Tibial nerve (tissue), 4 donors: ENCODE measurements at regions not wholly inside any gene's neighbourhood (a gene's known extent, or its start where the extent isn't known, plus 50 kb on each side); places are given as distances from the start of the nearest gene placed in this dataset.

Experiments used
- DNase-seq, 2 donors: peaks; one replicate each; pipeline ENCODE4 v3.0.0-alpha.2; 2019; ENCODE audit warnings: low spot score in 2 of 2
- H3K27ac ChIP-seq, 4 donors: fragments of 200-600 bp; sonication (generic) in 3 of 4; one replicate each; pipeline ENCODE4 v1.5.1; 2017 to 2019; ENCODE audit warnings: mild to moderate bottlenecking in 1 of 4
- H3K27me3 ChIP-seq, 2 donors: fragments of 200-600 bp; sonication (generic) in 1 of 2; one replicate each; pipeline versions ENCODE4 v1.5.1 to v1.6.0; 2017 to 2019
- H3K36me3 ChIP-seq, 3 donors: fragments of 200-600 bp; sonication (generic); one replicate each; pipeline ENCODE4 v1.5.1; 2018 to 2019
- H3K4me1 ChIP-seq, 4 donors: fragments of 200-600 bp; sonication (generic) in 3 of 4; one replicate each; pipeline ENCODE4 v1.5.1; 2017 to 2019
- H3K4me3 ChIP-seq, 4 donors: fragments of 200-600 bp; sonication (generic) in 3 of 4; one replicate each; pipeline ENCODE4 v1.5.1; 2017 to 2019; ENCODE audit warnings: mild to moderate bottlenecking in 1 of 4, moderate library complexity in 1 of 4
- H3K9me3 ChIP-seq, 4 donors: fragments of 200-600 bp; sonication (generic) in 3 of 4; one replicate each; pipeline ENCODE4 v1.5.1; 2017 to 2019
- CTCF ChIP-seq, 5 experiments: fragments of 200-600 bp in 3 of 5; fragments of 450-650 bp in 2 of 5; sonication (generic) in 3 of 5; IDR thresholded peaks; one replicate each; pipeline ENCODE4 v1.5.1; 2016 to 2019; ENCODE audit warnings: antibody characterized with exemption in 5 of 5, mild to moderate bottlenecking in 3 of 5, moderate library complexity in 2 of 5
- EP300 ChIP-seq, 2 donors: sonication (generic); formaldehyde crosslinking; IDR thresholded peaks; one replicate each; pipeline ENCODE4 v1.6.1; 2017; ENCODE audit warnings: antibody characterized with exemption in 2 of 2, mild to moderate bottlenecking in 1 of 2
- POLR2A ChIP-seq, 2 donors: fragments of 450-650 bp; IDR thresholded peaks; one replicate each; pipeline ENCODE4 v1.6.1; 2017; ENCODE audit warnings: antibody characterized with exemption in 2 of 2, mild to moderate bottlenecking in 2 of 2, moderate library complexity in 2 of 2
- WGBS, 2 donors: methylation state at CpG; one replicate each; pipeline ENCODE4 v1.1.5; 2018; 5-methylcytosine and 5-hydroxymethylcytosine counted together

GRCh38 chr11:92070026-92070889 lies 154.4 kb upstream of the FAT3 start:
- no peaks in the 10 kb centered on the region for H3K36me3 ChIP-seq
- no peaks in the 10 kb centered on the region for H3K27me3 ChIP-seq
- H3K4me3 ChIP-seq: no peak overlapping the region
- H3K9me3 ChIP-seq: peaks cover 0 to 41% (median 5%) of the 10 kb centered on the region in 4 donors
- WGBS, 2 donors: 96 to 100% methylated on average over 1 of the region's 1 CpG
- no peaks in the 10 kb centered on the region for H3K4me1 ChIP-seq
- no peak overlapping the region for H3K27ac ChIP-seq
- TF ChIP-seq EP300 (IDR thresholded peaks at IDR 0.05): no peak
- no peak for TF ChIP-seq POLR2A (IDR thresholded peaks at IDR 0.05)
- TF ChIP-seq CTCF (IDR thresholded peaks at IDR 0.05): no peak
- no peak for DNase-seq

- TF ChIP-seq EP300 (IDR thresholded peaks at IDR 0.05) (no peak), POLR2A (IDR thresholded peaks at IDR 0.05) (no peak), CTCF (IDR thresholded peaks at IDR 0.05) (no peak)
- H3K9me3 ChIP-seq: peaks cover 0 to 18% (median 5%) of the 10 kb centered on the region in 4 donors
- DNase-seq: no peak
Measured at GRCh38 chr11:92067016-92067415, 157.6 kb upstream of the FAT3 start.

GRCh38 chr11:92061456-92062062 lies 163.1 kb upstream of the FAT3 start:
- Histone ChIP-seq H3K27ac (no peak overlapping the region), H3K9me3 (no peaks in the 10 kb centered on the region), H3K4me3 (no peak overlapping the region), H3K36me3 (no peaks in the 10 kb centered on the region), H3K4me1 (no peaks in the 10 kb centered on the region), H3K27me3 (no peaks in the 10 kb centered on the region)
- WGBS, 2 donors: 65 to 70% methylated on average over 3 of the region's 3 CpGs
- TF ChIP-seq EP300 (IDR thresholded peaks at IDR 0.05): no peak
- no peak for TF ChIP-seq CTCF (IDR thresholded peaks at IDR 0.05)
- TF ChIP-seq POLR2A (IDR thresholded peaks at IDR 0.05): no peak
- DNase-seq: no peak

More at GRCh38 chr11:92067016-92067415, 157.6 kb upstream of the FAT3 start:
- Histone ChIP-seq H3K4me1 (no peaks in the 10 kb centered on the region), H3K36me3 (no peaks in the 10 kb centered on the region), H3K4me3 (no peak overlapping the region), H3K27ac (no peak overlapping the region), H3K27me3 (no peaks in the 10 kb centered on the region)

GRCh38 chr11:92057849-92058442 lies 166.7 kb upstream of the FAT3 start:
- TF ChIP-seq POLR2A (IDR thresholded peaks at IDR 0.05): no peak
- TF ChIP-seq EP300 (IDR thresholded peaks at IDR 0.05): no peak
- no peak for TF ChIP-seq CTCF (IDR thresholded peaks at IDR 0.05)
- WGBS, 2 donors: 62 to 66% methylated on average over 2 of the region's 2 CpGs
- no peaks in the 10 kb centered on the region for H3K36me3 ChIP-seq

GRCh38 chr11:92053216-92053615 lies 171.4 kb upstream of the FAT3 start:
- no peaks in the 10 kb centered on the region for H3K9me3 ChIP-seq
- no peaks in the 10 kb centered on the region for H3K27me3 ChIP-seq
- no peaks in the 10 kb centered on the region for H3K36me3 ChIP-seq
- no peaks in the 10 kb centered on the region for H3K4me1 ChIP-seq
- TF ChIP-seq CTCF (IDR thresholded peaks at IDR 0.05) (no peak), EP300 (IDR thresholded peaks at IDR 0.05) (no peak), POLR2A (IDR thresholded peaks at IDR 0.05) (no peak)
- no peak overlapping the region for H3K27ac ChIP-seq
- no peak for DNase-seq
- no peak overlapping the region for H3K4me3 ChIP-seq

More at GRCh38 chr11:92057849-92058442, 166.7 kb upstream of the FAT3 start:
- no peaks in the 10 kb centered on the region for H3K4me1 ChIP-seq
- H3K27me3 ChIP-seq: no peaks in the 10 kb centered on the region
- no peak for DNase-seq
- H3K9me3 ChIP-seq: no peaks in the 10 kb centered on the region
- no peak overlapping the region for H3K4me3 ChIP-seq
- no peak overlapping the region for H3K27ac ChIP-seq
